H1 (cell line): ENCODE measurements at regions not wholly inside any gene's neighbourhood (a gene's known extent, or its start where the extent isn't known, plus 50 kb on each side); places are given as distances from the start of the nearest gene placed in this dataset.

Source experiments
- CTCF ChIA-PET: fragments of 300-600 bp; sonication (Branson Sonifier 250); formaldehyde crosslinking; loops from one replicate; lab custom pipeline; 2021; ENCODE audit not compliant: partially characterized antibody; lab: Charles Lee
- POLR2A ChIA-PET: fragments of 300-600 bp; sonication (Branson Sonifier 250); formaldehyde crosslinking; loops from one replicate; lab custom pipeline; 2021; ENCODE audit warnings: inconsistent platforms; ENCODE audit not compliant: partially characterized antibody; lab: Charles Lee
- DNase-seq, 2 experiments: peaks; one replicate each; pipeline versions ENCODE4 v3.0.0 to v3.0.0-alpha.2; 2010 to 2022; ENCODE audit warnings: low spot score in 2 of 2, low read depth in 1 of 2, mixed read lengths in 1 of 2
- FAIRE-seq: peaks from 2 replicates; lab custom pipeline; 2011; peaks lifted over from hg19 to GRCh38; lab: Jason Lieb, UNC
- H2AFZ ChIP-seq: 2 replicates; pipeline ENCODE4 v1.8.1; 2012; ENCODE audit warnings: low read length, inconsistent platforms
- H2AK5ac ChIP-seq: 2 replicates; pipeline ENCODE4 v1.6.1; 2013; ENCODE audit warnings: low read depth, low read length
- H2BK120ac ChIP-seq: replicated peaks from 2 replicates; pipeline ENCODE3; 2013; ENCODE audit warnings: low read depth, low read length, inconsistent platforms
- H2BK12ac ChIP-seq: 2 replicates; pipeline ENCODE4 v1.6.1; 2013; ENCODE audit warnings: low read depth, low read length
- H2BK15ac ChIP-seq: 2 replicates; pipeline ENCODE4 v1.6.1; 2013; ENCODE audit warnings: low read length
- H2BK20ac ChIP-seq: 2 replicates; pipeline ENCODE4 v1.6.1; 2013; ENCODE audit warnings: low read length
- H2BK5ac ChIP-seq: 2 replicates; pipeline ENCODE4 v1.6.1; 2013; ENCODE audit warnings: low read depth, low read length
- H3K14ac ChIP-seq: 2 replicates; pipeline ENCODE4 v1.6.1; 2013; ENCODE audit warnings: inconsistent platforms; ENCODE audit not compliant: insufficient read length
- H3K18ac ChIP-seq: 2 replicates; pipeline ENCODE4 v1.6.1; 2013; ENCODE audit warnings: low read length; ENCODE audit errors: extremely low read depth
- H3K23ac ChIP-seq: 2 replicates; pipeline ENCODE4 v1.6.1; 2013; ENCODE audit warnings: inconsistent platforms; ENCODE audit not compliant: insufficient read length
- H3K23me2 ChIP-seq: 2 replicates; pipeline ENCODE4 v1.6.1; 2013; ENCODE audit warnings: low read depth, low read length
- H3K27ac ChIP-seq: 2 replicates; pipeline ENCODE4 v1.6.1; 2011; ENCODE audit warnings: low read depth, low read length, inconsistent platforms
- H3K27me3 ChIP-seq, 4 experiments: replicated peaks in 1 of 4; 1 replicate in 1 of 4; 2 replicates in 3 of 4; pipeline versions ENCODE4 v1.6.1 to v1.8.1; 2011 to 2013; ENCODE audit warnings: low read length in 3 of 4, mild to moderate bottlenecking in 3 of 4, inconsistent platforms in 2 of 4, mixed read lengths in 2 of 4, moderate library complexity in 1 of 4; ENCODE audit not compliant: control insufficient read depth in 3 of 4, insufficient read depth in 3 of 4; ENCODE audit errors: extremely low read depth in 1 of 4
- H3K36me3 ChIP-seq, 4 experiments: 2 replicates each; pipeline versions ENCODE4 v1.6.1 to v1.8.1; 2011 to 2013; ENCODE audit warnings: mild to moderate bottlenecking in 4 of 4, low read length in 3 of 4, moderate library complexity in 2 of 4, control low read depth in 1 of 4, inconsistent platforms in 1 of 4; ENCODE audit not compliant: insufficient read depth in 4 of 4, control insufficient read depth in 2 of 4
- H3K4ac ChIP-seq: replicated peaks from 2 replicates; pipeline ENCODE3; 2013; ENCODE audit warnings: low read length, low read depth, mixed read lengths, inconsistent platforms; ENCODE audit not compliant: insufficient read length
- H3K4me1 ChIP-seq, 4 experiments: replicated peaks in 1 of 4; 1 replicate in 1 of 4; 2 replicates in 3 of 4; pipeline versions ENCODE4 v1.6.1 to v1.8.1; 2011 to 2013; ENCODE audit warnings: low read length in 3 of 4, inconsistent platforms in 2 of 4, mixed read lengths in 1 of 4; ENCODE audit not compliant: insufficient read depth in 4 of 4, control insufficient read depth in 3 of 4
- H3K4me2 ChIP-seq, 2 experiments: 2 replicates each; pipeline versions ENCODE4 v1.6.1 to v1.8.1; 2011 to 2013; ENCODE audit warnings: low read depth in 2 of 2, low read length in 2 of 2, control low read depth in 1 of 2, inconsistent platforms in 1 of 2, mild to moderate bottlenecking in 1 of 2; ENCODE audit not compliant: insufficient read depth in 1 of 2
- H3K4me3 ChIP-seq, 4 experiments: fragments of 200-600, 300-600 bp in 1 of 4; sonication (generic), shearing (Covaris generic), sonication (Bioruptor Twin) in 1 of 4; 2 replicates each; pipeline versions ENCODE4 v1.5.1 to v1.8.1; 2011 to 2016; ENCODE audit warnings: low read length in 4 of 4, low read depth in 3 of 4, control low read depth in 2 of 4, inconsistent platforms in 2 of 4, mild to moderate bottlenecking in 2 of 4, mixed read lengths in 1 of 4, moderate library complexity in 1 of 4; ENCODE audit not compliant: insufficient read depth in 2 of 4; ENCODE audit errors: extremely low read depth in 1 of 4
- H3K56ac ChIP-seq: replicated peaks from 2 replicates; pipeline ENCODE3; 2013; ENCODE audit warnings: low read depth, mild to moderate bottlenecking, mixed read lengths, low read length, inconsistent platforms; ENCODE audit not compliant: insufficient read length
- H3K79me1 ChIP-seq: 2 replicates; pipeline ENCODE4 v1.6.1; 2013; ENCODE audit warnings: low read depth, low read length, control low read depth
- H3K79me2 ChIP-seq, 2 experiments: 2 replicates each; pipeline versions ENCODE4 v1.6.1 to v1.8.1; 2012 to 2013; ENCODE audit warnings: low read length in 2 of 2, mild to moderate bottlenecking in 2 of 2, inconsistent platforms in 1 of 2; ENCODE audit not compliant: insufficient read depth in 2 of 2, control insufficient read depth in 1 of 2
- H3K9ac ChIP-seq, 4 experiments: replicated peaks in 1 of 4; 1 replicate in 1 of 4; 2 replicates in 3 of 4; pipeline versions ENCODE4 v1.6.1 to v1.8.1; 2011 to 2013; ENCODE audit warnings: low read depth in 3 of 4, low read length in 3 of 4, control low read depth in 2 of 4, mild to moderate bottlenecking in 2 of 4, moderate library complexity in 2 of 4, inconsistent platforms in 1 of 4; ENCODE audit errors: extremely low read depth in 1 of 4
- H3K9me3 ChIP-seq, 2 experiments: 2 replicates each; pipeline versions ENCODE4 v1.6.1 to v1.8.1; 2012 to 2013; ENCODE audit warnings: mild to moderate bottlenecking in 2 of 2, moderate library complexity in 2 of 2, control low read depth in 1 of 2, inconsistent platforms in 1 of 2, low read depth in 1 of 2, low read length in 1 of 2, mixed read lengths in 1 of 2; ENCODE audit not compliant: insufficient read depth in 2 of 2
- H4K20me1 ChIP-seq, 2 experiments: replicated peaks in 1 of 2; 2 replicates each; pipeline versions ENCODE3 to v1.8.1; 2011 to 2013; ENCODE audit warnings: inconsistent platforms in 2 of 2, low read length in 2 of 2, mild to moderate bottlenecking in 1 of 2; ENCODE audit not compliant: insufficient read depth in 2 of 2, control insufficient read depth in 1 of 2
- H4K5ac ChIP-seq: 2 replicates; pipeline ENCODE4 v1.6.1; 2013; ENCODE audit warnings: low read length, low read depth, mixed read lengths, inconsistent platforms; ENCODE audit not compliant: insufficient read length
- H4K8ac ChIP-seq: 2 replicates; pipeline ENCODE4 v1.8.0; 2013; ENCODE audit warnings: mild to moderate bottlenecking, moderate library complexity, low read length, inconsistent platforms; ENCODE audit not compliant: insufficient read depth; ENCODE audit errors: extremely low read depth
- H4K91ac ChIP-seq: replicated peaks from 2 replicates; pipeline ENCODE3; 2013; ENCODE audit warnings: low read length, mixed read lengths, inconsistent platforms; ENCODE audit not compliant: insufficient read length
- CTBP2 ChIP-seq: IDR thresholded peaks from 2 replicates; pipeline ENCODE4 v1.7.0; 2011; ENCODE audit warnings: borderline replicate concordance, mild to moderate bottlenecking, moderate library complexity, mixed read lengths, low read length; ENCODE audit not compliant: insufficient read depth, insufficient read length
- RNF2 ChIP-seq: fragments of 200-900, 300-1000 bp; sonication (generic); IDR thresholded peaks from 2 replicates; pipeline ENCODE4 v1.7.1; 2016; ENCODE audit warnings: borderline replicate concordance, low read depth, mild to moderate bottlenecking, antibody characterized with exemption, low read length; ENCODE audit not compliant: poor library complexity, severe bottlenecking; ENCODE audit errors: missing control alignments
- SAP30 ChIP-seq: fragments of 300-600 bp; sonication (generic); IDR thresholded peaks from 2 replicates; pipeline ENCODE4 v1.7.1; 2012; ENCODE audit warnings: low read length, moderate library complexity, mild to moderate bottlenecking, inconsistent platforms; ENCODE audit not compliant: insufficient read depth, insufficient replicate concordance
- WGBS, 2 experiments: shearing (Covaris generic) in 1 of 2; methylation state at CpG; one replicate each; pipeline versions ENCODE4 v1.1.6 to v1.1.7; 2013 to 2015; ENCODE audit warnings: low lambda C conversion rate in 2 of 2, mixed read lengths in 2 of 2, inconsistent platforms in 1 of 2, low coverage in 1 of 2, missing lambda C conversion rate in 1 of 2; ENCODE audit not compliant: insufficient replicate concordance in 2 of 2, insufficient coverage in 1 of 2, insufficient read length in 1 of 2; ENCODE audit errors: extremely low coverage in 1 of 2, missing lambda C conversion rate in 1 of 2; 5-methylcytosine and 5-hydroxymethylcytosine counted together

DNA sequence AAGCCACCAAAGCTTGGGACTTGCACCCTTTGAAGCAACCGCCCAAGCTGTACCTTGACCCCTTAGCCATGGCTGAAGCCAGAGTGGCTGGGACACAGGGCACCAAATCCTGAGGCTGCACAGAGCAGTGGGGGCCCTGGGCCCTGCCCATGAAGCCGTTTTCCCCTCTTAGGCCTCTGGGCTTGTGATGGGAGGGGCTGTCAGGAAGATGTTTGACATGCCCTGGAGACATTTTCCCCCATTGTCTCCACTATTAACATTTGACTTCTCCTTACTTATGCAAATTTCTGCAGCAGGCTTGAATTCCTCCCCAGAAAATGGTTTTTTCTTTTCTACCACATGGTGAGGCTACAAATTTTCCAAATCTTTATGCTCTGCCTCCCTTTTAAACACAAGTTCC is 522.2 kb downstream of the EDEM1 start:
- TF ChIP-seq RNF2: no peak
- no peak for TF ChIP-seq CTBP2
- no peak for TF ChIP-seq SAP30
- Histone ChIP-seq H3K4me3 (peak overlapping the region in 1 of 4 experiments; percentile 4; a peak in 1 of 8 replicates), H4K5ac (peak overlapping the region; percentile 57), H3K4me1 (peaks cover 0 to 10% (median 2%) of the 10 kb centered on the region in 4 experiments; a peak in 3 of 7 replicates), H2BK120ac (no peak overlapping the region), H3K9ac (no peak overlapping the region), H2BK20ac (no peak overlapping the region), H2BK12ac (no peak overlapping the region), H4K8ac (no peak overlapping the region; the same call in 1 of the 2 replicates), H3K4me2 (no peak overlapping the region; a peak in 1 of 4 replicates), H2AFZ (no peak overlapping the region), H4K91ac (no peak overlapping the region), H3K27ac (no peak overlapping the region), H3K79me1 (no peaks in the 10 kb centered on the region), H3K23me2 (no peaks in the 10 kb centered on the region), H3K27me3 (no peaks in the 10 kb centered on the region), H4K20me1 (no peaks in the 10 kb centered on the region), H2AK5ac (no peak overlapping the region), H3K4ac (no peak overlapping the region), H3K23ac (no peak overlapping the region), H2BK5ac (peak overlapping the region; percentile 85; the same call in 1 of the 2 replicates), H3K56ac (no peak overlapping the region), H3K9me3 (peaks cover 3 to 5% of the 10 kb centered on the region in 2 experiments; a peak in 3 of 4 replicates), H3K79me2 (no peaks in the 10 kb centered on the region), H3K36me3 (peaks cover 0 to 4% (median 0%) of the 10 kb centered on the region in 4 experiments; a peak in 2 of 8 replicates), H3K18ac (peak overlapping the region; percentile 80; the same call in 1 of the 2 replicates), H2BK15ac (no peak overlapping the region), H3K14ac (no peak overlapping the region)
- FAIRE-seq (no peak), DNase-seq (peak in 1 of 2 experiments; percentile 27)
- ChIA-PET CTCF (no interaction called here), POLR2A (no interaction called here)
- WGBS, 2 experiments: 67% methylated on average over 2 of the region's 2 CpGs; no CpG with 5 or more reads in 1 of the 2 experiments
